Limb (tissue), 2 donors: ENCODE measurements at regions not wholly inside any gene's neighbourhood (a gene's known extent, or its start where the extent isn't known, plus 50 kb on each side); places are given as distances from the start of the nearest gene placed in this dataset.
A peak's percentile ranks its signal among the peaks of the same experiment; 100 is the strongest.
"Not testable (repeated sequence)": the region's sequence is repeated elsewhere in the genome, so short reads cannot be mapped to it uniquely, and the experiment has no call there.

Experiments used
- DNase-seq, 2 donors: peaks; one replicate each; pipeline ENCODE4 v3.0.0-alpha.2; 2016; ENCODE audit errors: extremely low spot score in 2 of 2

- DNase-seq: no peak
Measured at GRCh38 chr4:15336410-15337167, 91.2 kb upstream of the C1QTNF7 start.

GRCh38 chr4:15337168-15337657 is 90.6 kb upstream of the C1QTNF7 start:
- not testable (repeated sequence) for DNase-seq

- DNase-seq: no peak
Measured at GRCh38 chr4:15339737-15340136, 88.1 kb upstream of the C1QTNF7 start.

GRCh38 chr4:15340332-15340731 is 87.5 kb upstream of the C1QTNF7 start:
- DNase-seq: no peak

- no peak for DNase-seq
Measured at GRCh38 chr4:15340902-15341732, 86.7 kb upstream of the C1QTNF7 start.

- no peak for DNase-seq
Measured at GRCh38 chr4:15341733-15342300, 86.0 kb upstream of the C1QTNF7 start.

- DNase-seq: no peak
Measured at GRCh38 chr4:15343000-15343399, 84.8 kb upstream of the C1QTNF7 start.

- no peak for DNase-seq
Measured at GRCh38 chr4:15343581-15343980, 84.3 kb upstream of the C1QTNF7 start.

GRCh38 chr4:15344041-15344440 is 83.8 kb upstream of the C1QTNF7 start:
- DNase-seq: no peak

- DNase-seq: no peak
Measured at GRCh38 chr4:15345134-15345533, 82.7 kb upstream of the C1QTNF7 start.

GRCh38 chr4:15348236-15348635 is 79.6 kb upstream of the C1QTNF7 start:
- no peak for DNase-seq

- no peak for DNase-seq
Measured at GRCh38 chr4:15348695-15349094, 79.1 kb upstream of the C1QTNF7 start.

- peak in 1 of 2 donors; percentile 47 for DNase-seq
Measured at GRCh38 chr4:15349531-15349935, 78.3 kb upstream of the C1QTNF7 start.

GRCh38 chr4:15349965-15350364 is 77.9 kb upstream of the C1QTNF7 start:
- DNase-seq: no peak

GRCh38 chr4:15352524-15352923 is 75.3 kb upstream of the C1QTNF7 start:
- no peak for DNase-seq

- DNase-seq: no peak
Measured at GRCh38 chr4:15353207-15353606, 74.6 kb upstream of the C1QTNF7 start.

GRCh38 chr4:15354371-15355297 is 73.2 kb upstream of the C1QTNF7 start:
- no peak for DNase-seq

GRCh38 chr4:15361529-15361928 is 66.3 kb upstream of the C1QTNF7 start:
- no peak for DNase-seq

- no peak for DNase-seq
Measured at GRCh38 chr4:15362541-15362940, 65.3 kb upstream of the C1QTNF7 start.

- DNase-seq: no peak
Measured at GRCh38 chr4:15364183-15364582, 63.6 kb upstream of the C1QTNF7 start.

- no peak for DNase-seq
Measured at GRCh38 chr4:15365641-15366040, 62.2 kb upstream of the C1QTNF7 start.
